ENCODE measurements at regions not wholly inside any gene's neighbourhood (a gene's known extent, or its start where the extent isn't known, plus 50 kb on each side); places are given as distances from the start of the nearest gene placed in this dataset.

DNA sequence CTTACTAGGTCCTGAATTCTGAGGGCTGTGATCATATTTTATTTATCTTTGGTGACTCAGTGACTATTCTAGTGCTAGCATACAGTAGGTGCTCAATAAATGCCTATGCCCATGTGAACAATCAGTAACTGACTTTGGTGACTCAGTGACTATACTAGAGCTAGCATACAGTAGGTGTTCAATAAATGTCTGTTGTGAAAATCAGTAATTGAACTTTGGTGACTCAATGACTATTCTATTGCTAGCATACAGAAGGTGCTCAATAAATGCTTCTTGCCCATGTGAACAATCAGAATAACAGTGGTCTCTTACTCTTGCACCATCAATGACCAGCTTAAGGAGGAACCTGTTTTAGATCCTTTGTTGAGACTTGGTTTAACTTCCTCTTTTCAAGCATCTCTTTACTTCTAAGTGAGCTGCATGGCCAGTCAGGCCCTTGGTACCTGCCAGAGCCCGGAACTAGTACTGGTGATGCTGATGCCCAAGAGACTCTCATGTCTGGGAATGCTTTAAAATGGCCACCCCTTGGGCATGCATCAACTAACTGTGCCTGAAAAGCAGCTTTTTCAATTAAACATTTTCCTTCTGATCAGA is 214.9 kb upstream of the SPRED2 start:
- TF ChIP-seq, protein P1, sequence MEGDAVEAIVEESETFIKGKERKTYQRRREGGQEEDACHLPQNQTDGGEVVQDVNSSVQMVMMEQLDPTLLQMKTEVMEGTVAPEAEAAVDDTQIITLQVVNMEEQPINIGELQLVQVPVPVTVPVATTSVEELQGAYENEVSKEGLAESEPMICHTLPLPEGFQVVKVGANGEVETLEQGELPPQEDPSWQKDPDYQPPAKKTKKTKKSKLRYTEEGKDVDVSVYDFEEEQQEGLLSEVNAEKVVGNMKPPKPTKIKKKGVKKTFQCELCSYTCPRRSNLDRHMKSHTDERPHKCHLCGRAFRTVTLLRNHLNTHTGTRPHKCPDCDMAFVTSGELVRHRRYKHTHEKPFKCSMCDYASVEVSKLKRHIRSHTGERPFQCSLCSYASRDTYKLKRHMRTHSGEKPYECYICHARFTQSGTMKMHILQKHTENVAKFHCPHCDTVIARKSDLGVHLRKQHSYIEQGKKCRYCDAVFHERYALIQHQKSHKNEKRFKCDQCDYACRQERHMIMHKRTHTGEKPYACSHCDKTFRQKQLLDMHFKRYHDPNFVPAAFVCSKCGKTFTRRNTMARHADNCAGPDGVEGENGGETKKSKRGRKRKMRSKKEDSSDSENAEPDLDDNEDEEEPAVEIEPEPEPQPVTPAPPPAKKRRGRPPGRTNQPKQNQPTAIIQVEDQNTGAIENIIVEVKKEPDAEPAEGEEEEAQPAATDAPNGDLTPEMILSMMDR (IDR thresholded peaks at IDR 0.05): no peak
- TF ChIP-seq POLR2AphosphoS5 (IDR thresholded peaks at IDR 0.05; ENCODE audit: low read depth, low read length) (no peak), TCF7L2 (IDR thresholded peaks at IDR 0.05; ENCODE audit: low read depth, low read length) (no peak)

All from Panc1 (cell line).